K562 (cell line): ENCODE measurements at regions not wholly inside any gene's neighbourhood (a gene's known extent, or its start where the extent isn't known, plus 50 kb on each side); places are given as distances from the start of the nearest gene placed in this dataset.

Source experiments
- ATAC-seq: fragments of 200-7000 bp; cut with Tn5 transposase; 3 replicates; pipeline ENCODE4 v1.9.1; 2020; ENCODE audit warnings: moderate library complexity
- BruUV-seq: library from RNA; stranded (reverse); fragments of 400-500 nt; replicated peaks from 2 replicates; lab custom pipeline; 2021; lab: Mats Ljungman, UMichigan
- CTCF ChIA-PET: fragments of 300-600 bp; formaldehyde crosslinking; extraction: SDS; loops from one replicate; lab custom pipeline; 2021; ENCODE audit warnings: low intra/inter-chr PET ratio; lab: Yijun Ruan, JAX
- POLR2A ChIA-PET: fragments of 300-600, 350-650 bp; sonication (Branson Sonifier 250); formaldehyde crosslinking; extraction: SDS; loops from one replicate; lab custom pipeline; 2021; ENCODE audit warnings: antibody characterized with exemption, inconsistent platforms; lab: Yijun Ruan, JAX
- DNase-seq, 4 experiments: peaks; one replicate each; pipeline versions ENCODE4 v3.0.0 to v3.0.0-alpha.2; 2011 to 2018; ENCODE audit warnings: low spot score in 3 of 4, mixed read lengths in 3 of 4; ENCODE audit errors: extremely low read depth in 1 of 4
- FAIRE-seq: peaks from 2 replicates; lab custom pipeline; 2011; peaks lifted over from hg19 to GRCh38; lab: Jason Lieb, UNC
- H2AFZ ChIP-seq: 2 replicates; pipeline ENCODE4 v1.6.0; 2011; ENCODE audit warnings: low read depth, low read length, control low read depth, inconsistent platforms
- H3K27ac ChIP-seq: fragments of 200-600 bp; 3 replicates; pipeline ENCODE4 v1.8.0; 2011; ENCODE audit warnings: low read depth, mild to moderate bottlenecking, control low read depth, inconsistent platforms, low read length, moderate library complexity, mixed read lengths; ENCODE audit errors: extremely low read depth
- H3K27me3 ChIP-seq, 2 experiments: fragments of 300-600 bp in 1 of 2; 2 replicates in 1 of 2; 3 replicates in 1 of 2; pipeline versions ENCODE4 v1.6.0 to v1.8.0; 2011; ENCODE audit warnings: inconsistent platforms in 2 of 2, low read length in 2 of 2, mild to moderate bottlenecking in 1 of 2, mixed read lengths in 1 of 2, moderate library complexity in 1 of 2; ENCODE audit not compliant: control insufficient read depth in 2 of 2, insufficient read depth in 2 of 2
- H3K36me3 ChIP-seq: fragments of 300-600 bp; 3 replicates; pipeline ENCODE4 v1.8.0; 2011; ENCODE audit warnings: mild to moderate bottlenecking, low read length, inconsistent platforms; ENCODE audit not compliant: control insufficient read depth, insufficient read depth
- H3K4me1 ChIP-seq, 2 experiments: fragments of 200-600 bp in 1 of 2; replicated peaks in 1 of 2; 2 replicates in 1 of 2; 3 replicates in 1 of 2; pipeline versions ENCODE4 v1.5.1 to v1.8.0; 2011; ENCODE audit warnings: inconsistent platforms in 2 of 2, low read length in 2 of 2, mild to moderate bottlenecking in 1 of 2, mixed read lengths in 1 of 2, moderate library complexity in 1 of 2; ENCODE audit not compliant: control insufficient read depth in 2 of 2, insufficient read depth in 2 of 2
- H3K4me2 ChIP-seq: 2 replicates; pipeline ENCODE4 v1.6.1; 2011; ENCODE audit warnings: low read length, control low read depth, inconsistent platforms, mixed read lengths; ENCODE audit not compliant: insufficient read depth
- H3K4me3 ChIP-seq: fragments of 200-600 bp; sonication (generic), shearing (Covaris generic); 2 replicates; pipeline ENCODE4 v1.5.1; 2016; ENCODE audit warnings: control low read depth, inconsistent platforms
- H3K79me2 ChIP-seq: fragments of 200-600 bp; 3 replicates; pipeline ENCODE4 v1.8.0; 2011; ENCODE audit warnings: low read length, inconsistent platforms; ENCODE audit not compliant: control insufficient read depth, insufficient read depth
- H3K9ac ChIP-seq, 2 experiments: 2 replicates each; pipeline versions ENCODE4 v1.6.0 to v1.6.1; 2011; ENCODE audit warnings: low read depth in 2 of 2, low read length in 2 of 2, control low read depth in 1 of 2, inconsistent platforms in 1 of 2, mild to moderate bottlenecking in 1 of 2, mixed read lengths in 1 of 2; ENCODE audit not compliant: insufficient read depth in 1 of 2
- H3K9me1 ChIP-seq: one replicate; pipeline ENCODE4 v1.6.0; 2011; ENCODE audit warnings: inconsistent platforms, mild to moderate bottlenecking, low read length, moderate library complexity; ENCODE audit not compliant: control insufficient read depth, insufficient read depth
- H3K9me3 ChIP-seq: replicated peaks from 2 replicates; pipeline ENCODE4 v1.5.1; 2011; ENCODE audit warnings: low read depth, low read length, inconsistent platforms; ENCODE audit not compliant: control insufficient read depth, insufficient read depth
- H4K20me1 ChIP-seq: replicated peaks from 2 replicates; pipeline ENCODE4 v1.6.1; 2011; ENCODE audit warnings: low read length, inconsistent platforms, mixed read lengths; ENCODE audit not compliant: control insufficient read depth, insufficient read depth
- BDP1 ChIP-seq: IDR thresholded peaks from 3 replicates; pipeline ENCODE4 v1.6.1; 2011; ENCODE audit not compliant: insufficient read length, insufficient read depth
- CXXC5 ChIP-seq: fragments of 250-450 bp; sonication (Bioruptor Pico); IDR thresholded peaks from 2 replicates; pipeline ENCODE4 v1.8.0; 2022; ENCODE audit warnings: inconsistent platforms, mild to moderate bottlenecking, moderate library complexity
- E2F8 ChIP-seq: fragments of 450-650 bp; IDR thresholded peaks from 2 replicates; pipeline ENCODE4 v1.7.1; 2018; ENCODE audit warnings: mild to moderate bottlenecking, low read depth; ENCODE audit not compliant: partially characterized antibody
- HSF4 ChIP-seq: fragments of 250-450 bp; sonication (Bioruptor Pico); IDR thresholded peaks from 2 replicates; pipeline ENCODE4 v2.1.2; 2022; ENCODE audit warnings: mild to moderate bottlenecking, moderate library complexity, borderline replicate concordance
- KLF10 ChIP-seq: fragments of 250-450 bp; sonication (Bioruptor Pico); IDR thresholded peaks from 2 replicates; pipeline ENCODE4 v1.6.1; 2021; ENCODE audit warnings: matching md5 sums
- MCM3 ChIP-seq: fragments of 450-650 bp; IDR thresholded peaks from 2 replicates; pipeline ENCODE4 v1.6.1; 2016
- RB1 ChIP-seq: fragments of 450-650 bp; IDR thresholded peaks from 2 replicates; pipeline ENCODE4 v1.6.1; 2017; ENCODE audit warnings: low read depth, mild to moderate bottlenecking
- SPI1 ChIP-seq: IDR thresholded peaks from 2 replicates; pipeline ENCODE4 v1.6.1; 2011; ENCODE audit warnings: low read depth, low read length, control low read depth, borderline replicate concordance
- ZBTB12 ChIP-seq: fragments of 250-450 bp; sonication (Bioruptor Pico); IDR thresholded peaks from 2 replicates; pipeline ENCODE4 v1.4.0; 2020
- ZNF77 ChIP-seq: fragments of 250-450 bp; sonication (Bioruptor Pico); IDR thresholded peaks from 2 replicates; pipeline ENCODE4 v1.5.0; 2020
- WGBS: fragments of 100-300 bp; shearing (Covaris generic); methylation state at CpG from one replicate; pipeline ENCODE4 v1.1.6; 2016; ENCODE audit warnings: low coverage, mixed read lengths; ENCODE audit not compliant: insufficient coverage; ENCODE audit errors: missing lambda C conversion rate; 5-methylcytosine and 5-hydroxymethylcytosine counted together
- in situ Hi-C: fragments of 300-500 bp; cut with MboI; formaldehyde crosslinking; loops from 4 replicates; pipeline ENCODE4 v1.15.0; 2018; ENCODE audit warnings: inconsistent platforms, mixed read lengths
- intact Hi-C: fragments of 100-400 bp; cut with micrococcal nuclease; formaldehyde crosslinking; loops from 2 replicates; pipeline ENCODE4 v1.14.2; 2022
- TF ChIP-seq, protein P1 (sequence below): fragments of 250-450 bp; sonication (Bioruptor Pico); IDR thresholded peaks from 2 replicates; pipeline ENCODE4 v1.5.0; 2021; ENCODE audit warnings: mild to moderate bottlenecking, moderate library complexity
- TF ChIP-seq, protein P2 (sequence below): sonication (generic); formaldehyde crosslinking; IDR thresholded peaks from 2 replicates; pipeline ENCODE4 v1.8.0; 2022; ENCODE audit warnings: mild to moderate bottlenecking, missing genetic modification reagents

DNA sequence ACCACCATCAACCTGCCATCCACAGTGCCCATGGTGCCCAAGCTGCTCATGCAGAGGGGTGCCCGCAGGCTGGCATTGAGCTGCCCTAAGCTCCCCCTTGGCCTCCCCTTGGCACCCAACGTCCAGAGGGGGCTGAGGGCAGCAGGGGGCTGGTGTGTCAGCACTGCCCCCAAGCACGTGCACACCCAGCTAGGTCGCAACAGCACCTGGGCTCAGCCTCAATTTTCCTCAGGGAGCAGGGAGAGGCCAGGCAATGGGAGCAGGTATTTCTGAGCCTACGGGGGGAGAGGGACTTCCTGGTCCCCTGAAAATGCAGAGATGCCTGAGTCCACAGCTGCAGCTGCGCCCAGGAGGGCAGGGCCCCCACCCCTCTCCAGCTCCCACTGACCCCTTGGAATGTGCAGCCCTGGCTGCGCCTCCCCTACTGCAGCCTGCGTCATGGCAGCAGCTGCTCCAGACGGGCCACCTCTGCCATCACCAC is 204.2 kb downstream of the ANKRD60 start:
- no peak for FAIRE-seq
- Histone ChIP-seq H3K9me3 (no peaks in the 10 kb centered on the region), H3K9ac (no peak overlapping the region), H3K27me3 (peaks cover 0 to 16% of the 10 kb centered on the region in 2 experiments; a peak in 2 of 5 replicates), H3K4me2 (no peak overlapping the region), H2AFZ (no peak overlapping the region), H3K4me3 (no peak overlapping the region), H3K79me2 (no peaks in the 10 kb centered on the region), H4K20me1 (no peaks in the 10 kb centered on the region), H3K9me1 (no peaks in the 10 kb centered on the region), H3K27ac (no peak overlapping the region), H3K4me1 (no peaks in the 10 kb centered on the region), H3K36me3 (no peaks in the 10 kb centered on the region)
- in situ Hi-C loops, result no loop called here
- BruUV-seq, result no TSS peak
- CTCF ChIA-PET, result no interaction called here
- intact Hi-C loops, result no loop called here
- POLR2A ChIA-PET, result no interaction called here
- no peak for DNase-seq
- no peak for ATAC-seq
- WGBS, result 0% methylated on average over 7 of the region's 9 CpGs
- TF ChIP-seq RB1, result no peak
- no peak for TF ChIP-seq CXXC5 (CRISPR knock-in tag)
- no peak for TF ChIP-seq BDP1
- TF ChIP-seq SPI1, result no peak
- TF ChIP-seq, protein P1, sequence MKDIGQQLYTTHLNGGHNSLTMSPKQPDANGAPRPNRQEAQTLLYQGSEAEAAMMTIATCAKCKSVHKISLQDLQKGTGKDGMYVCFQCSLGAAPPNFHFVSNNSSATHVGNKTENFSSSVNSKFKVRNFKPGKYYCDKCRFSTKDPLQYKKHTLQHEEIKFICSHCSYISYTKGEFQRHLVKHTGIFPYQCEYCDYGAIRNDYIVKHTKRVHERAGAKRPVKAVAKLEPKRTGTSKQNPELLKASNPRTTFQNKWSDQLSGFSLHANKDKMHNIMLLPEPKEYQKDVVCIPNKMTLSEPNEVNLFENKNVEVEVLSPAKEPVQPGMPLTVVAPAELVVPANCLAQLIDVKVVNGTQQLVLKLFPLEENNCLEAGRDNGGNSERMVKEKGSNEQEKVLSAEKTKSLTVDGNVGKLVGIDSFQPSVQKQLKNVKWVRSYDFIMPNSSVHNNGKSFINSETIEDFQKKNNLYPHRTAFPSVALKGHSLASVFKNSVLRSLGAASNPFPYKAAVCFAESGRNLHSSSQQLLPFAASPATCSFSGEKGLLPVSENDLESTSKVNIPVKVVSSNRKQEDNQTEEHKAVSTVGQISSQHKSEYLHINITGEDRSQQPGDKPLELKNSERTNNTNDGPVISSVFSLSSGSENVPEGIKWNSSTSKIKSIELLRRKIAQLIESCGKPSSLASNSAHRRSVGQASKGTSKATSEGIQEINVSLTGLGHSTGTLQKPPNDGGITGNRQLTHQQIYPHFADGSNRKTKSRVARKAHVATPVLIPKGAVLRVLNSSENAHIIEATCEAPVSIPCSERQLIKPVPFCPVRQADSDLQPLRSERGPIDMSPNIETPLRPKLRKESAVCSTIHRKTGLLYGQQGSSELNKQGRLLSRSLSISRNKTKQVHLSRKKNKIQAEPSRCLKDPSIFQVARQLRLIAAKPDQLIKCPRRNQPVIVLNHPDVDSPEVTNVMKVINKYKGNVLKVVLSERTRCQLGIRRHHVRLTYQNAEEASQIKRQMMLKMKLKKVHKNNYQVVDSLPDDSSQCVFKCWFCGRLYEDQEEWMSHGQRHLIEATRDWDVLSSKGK (CRISPR knock-in tag), result no peak
- TF ChIP-seq, protein P2, sequence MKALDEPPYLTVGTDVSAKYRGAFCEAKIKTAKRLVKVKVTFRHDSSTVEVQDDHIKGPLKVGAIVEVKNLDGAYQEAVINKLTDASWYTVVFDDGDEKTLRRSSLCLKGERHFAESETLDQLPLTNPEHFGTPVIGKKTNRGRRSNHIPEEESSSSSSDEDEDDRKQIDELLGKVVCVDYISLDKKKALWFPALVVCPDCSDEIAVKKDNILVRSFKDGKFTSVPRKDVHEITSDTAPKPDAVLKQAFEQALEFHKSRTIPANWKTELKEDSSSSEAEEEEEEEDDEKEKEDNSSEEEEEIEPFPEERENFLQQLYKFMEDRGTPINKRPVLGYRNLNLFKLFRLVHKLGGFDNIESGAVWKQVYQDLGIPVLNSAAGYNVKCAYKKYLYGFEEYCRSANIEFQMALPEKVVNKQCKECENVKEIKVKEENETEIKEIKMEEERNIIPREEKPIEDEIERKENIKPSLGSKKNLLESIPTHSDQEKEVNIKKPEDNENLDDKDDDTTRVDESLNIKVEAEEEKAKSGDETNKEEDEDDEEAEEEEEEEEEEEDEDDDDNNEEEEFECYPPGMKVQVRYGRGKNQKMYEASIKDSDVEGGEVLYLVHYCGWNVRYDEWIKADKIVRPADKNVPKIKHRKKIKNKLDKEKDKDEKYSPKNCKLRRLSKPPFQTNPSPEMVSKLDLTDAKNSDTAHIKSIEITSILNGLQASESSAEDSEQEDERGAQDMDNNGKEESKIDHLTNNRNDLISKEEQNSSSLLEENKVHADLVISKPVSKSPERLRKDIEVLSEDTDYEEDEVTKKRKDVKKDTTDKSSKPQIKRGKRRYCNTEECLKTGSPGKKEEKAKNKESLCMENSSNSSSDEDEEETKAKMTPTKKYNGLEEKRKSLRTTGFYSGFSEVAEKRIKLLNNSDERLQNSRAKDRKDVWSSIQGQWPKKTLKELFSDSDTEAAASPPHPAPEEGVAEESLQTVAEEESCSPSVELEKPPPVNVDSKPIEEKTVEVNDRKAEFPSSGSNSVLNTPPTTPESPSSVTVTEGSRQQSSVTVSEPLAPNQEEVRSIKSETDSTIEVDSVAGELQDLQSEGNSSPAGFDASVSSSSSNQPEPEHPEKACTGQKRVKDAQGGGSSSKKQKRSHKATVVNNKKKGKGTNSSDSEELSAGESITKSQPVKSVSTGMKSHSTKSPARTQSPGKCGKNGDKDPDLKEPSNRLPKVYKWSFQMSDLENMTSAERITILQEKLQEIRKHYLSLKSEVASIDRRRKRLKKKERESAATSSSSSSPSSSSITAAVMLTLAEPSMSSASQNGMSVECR (CRISPR knock-in tag), result no peak
- no peak for TF ChIP-seq E2F8
- no peak for TF ChIP-seq KLF10
- no peak for TF ChIP-seq ZBTB12 (CRISPR knock-in tag)
- TF ChIP-seq MCM3, result no peak
- no peak for TF ChIP-seq HSF4
- TF ChIP-seq ZNF77 (CRISPR knock-in tag), result no peak
